NB4 (cell line): ENCODE measurements at regions not wholly inside any gene's neighbourhood (a gene's known extent, or its start where the extent isn't known, plus 50 kb on each side); places are given as distances from the start of the nearest gene placed in this dataset.

ENCODE experiments used
- POLR2A ChIP-seq: IDR thresholded peaks from 2 replicates; pipeline ENCODE4 v1.6.1; 2011; ENCODE audit warnings: mild to moderate bottlenecking; ENCODE audit not compliant: insufficient read length; ENCODE audit errors: extremely low read depth
- TF ChIP-seq, protein P1 (sequence below): IDR thresholded peaks from one replicate; pipeline ENCODE4 v1.5.1; 2012; ENCODE audit warnings: low read depth, low read length
- TF ChIP-seq, protein P2 (sequence below): IDR thresholded peaks from 2 replicates; pipeline ENCODE4 v1.6.1; 2011; ENCODE audit warnings: low read depth, low read length

DNA sequence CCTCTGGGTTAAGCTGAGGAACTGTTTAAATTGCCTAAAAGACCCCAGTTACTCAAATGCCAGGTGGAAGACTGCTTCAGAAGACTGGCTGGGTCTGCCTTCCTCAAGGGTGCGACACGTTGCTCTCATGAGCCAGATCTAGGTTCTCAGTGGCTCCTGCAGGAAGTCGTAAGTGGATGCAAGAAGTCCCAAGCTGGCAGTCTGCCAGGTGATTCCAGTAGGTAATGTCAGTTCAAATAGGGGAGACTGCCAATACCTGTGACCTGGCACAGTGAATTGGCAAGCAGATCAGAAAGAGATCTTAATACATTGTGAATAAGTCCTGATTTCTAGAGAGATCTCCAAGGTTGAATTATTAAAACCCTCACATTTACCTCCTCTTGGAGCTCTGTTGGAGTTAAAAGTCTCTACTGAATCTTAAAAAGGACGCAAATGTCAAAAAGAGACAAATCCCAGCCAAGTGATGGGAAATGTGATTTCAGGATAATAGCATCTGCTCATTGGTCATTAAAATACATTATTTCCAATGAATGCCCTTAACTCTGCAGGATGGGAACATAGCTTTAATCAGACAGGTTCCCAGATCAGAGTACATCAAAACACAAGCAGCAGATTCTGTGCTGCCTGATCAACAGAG lies 98.8 kb upstream of the FRMD6 start:
- TF ChIP-seq, protein P1, sequence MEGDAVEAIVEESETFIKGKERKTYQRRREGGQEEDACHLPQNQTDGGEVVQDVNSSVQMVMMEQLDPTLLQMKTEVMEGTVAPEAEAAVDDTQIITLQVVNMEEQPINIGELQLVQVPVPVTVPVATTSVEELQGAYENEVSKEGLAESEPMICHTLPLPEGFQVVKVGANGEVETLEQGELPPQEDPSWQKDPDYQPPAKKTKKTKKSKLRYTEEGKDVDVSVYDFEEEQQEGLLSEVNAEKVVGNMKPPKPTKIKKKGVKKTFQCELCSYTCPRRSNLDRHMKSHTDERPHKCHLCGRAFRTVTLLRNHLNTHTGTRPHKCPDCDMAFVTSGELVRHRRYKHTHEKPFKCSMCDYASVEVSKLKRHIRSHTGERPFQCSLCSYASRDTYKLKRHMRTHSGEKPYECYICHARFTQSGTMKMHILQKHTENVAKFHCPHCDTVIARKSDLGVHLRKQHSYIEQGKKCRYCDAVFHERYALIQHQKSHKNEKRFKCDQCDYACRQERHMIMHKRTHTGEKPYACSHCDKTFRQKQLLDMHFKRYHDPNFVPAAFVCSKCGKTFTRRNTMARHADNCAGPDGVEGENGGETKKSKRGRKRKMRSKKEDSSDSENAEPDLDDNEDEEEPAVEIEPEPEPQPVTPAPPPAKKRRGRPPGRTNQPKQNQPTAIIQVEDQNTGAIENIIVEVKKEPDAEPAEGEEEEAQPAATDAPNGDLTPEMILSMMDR: no peak
- TF ChIP-seq, protein P2, sequence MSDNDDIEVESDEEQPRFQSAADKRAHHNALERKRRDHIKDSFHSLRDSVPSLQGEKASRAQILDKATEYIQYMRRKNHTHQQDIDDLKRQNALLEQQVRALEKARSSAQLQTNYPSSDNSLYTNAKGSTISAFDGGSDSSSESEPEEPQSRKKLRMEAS: no peak
- TF ChIP-seq POLR2A: no peak
